ENCODE measurements at regions not wholly inside any gene's neighbourhood (a gene's known extent, or its start where the extent isn't known, plus 50 kb on each side); places are given as distances from the start of the nearest gene placed in this dataset.
A peak's percentile ranks its signal among the peaks of the same experiment; 100 is the strongest.
"Not testable (repeated sequence)": the region's sequence is repeated elsewhere in the genome, so short reads cannot be mapped to it uniquely, and the experiment has no call there.

- no peak for DNase-seq
Measured at GRCh38 chr14:66295386-66295785, 190.8 kb upstream of the CCDC196 start.

DNA sequence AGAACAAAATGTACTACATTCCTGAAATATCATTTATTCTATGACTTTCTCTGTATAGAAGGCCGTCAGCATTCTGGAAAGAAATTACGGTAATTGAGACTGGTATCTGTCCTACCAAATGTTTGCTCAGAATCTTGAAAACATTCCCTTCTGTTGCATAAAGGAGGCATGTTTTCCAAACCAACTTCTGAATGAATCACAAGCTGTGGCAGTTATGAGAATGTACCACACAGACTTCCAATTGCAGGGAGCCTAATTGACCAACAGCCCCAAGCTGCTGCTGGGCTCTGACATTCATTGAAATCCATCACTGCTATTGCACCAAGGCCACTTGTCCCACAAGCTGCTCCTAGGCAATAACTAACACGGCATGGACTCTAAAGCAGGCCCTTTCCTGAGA lies 185.3 kb upstream of the CCDC196 start:
- no peak for DNase-seq

DNA sequence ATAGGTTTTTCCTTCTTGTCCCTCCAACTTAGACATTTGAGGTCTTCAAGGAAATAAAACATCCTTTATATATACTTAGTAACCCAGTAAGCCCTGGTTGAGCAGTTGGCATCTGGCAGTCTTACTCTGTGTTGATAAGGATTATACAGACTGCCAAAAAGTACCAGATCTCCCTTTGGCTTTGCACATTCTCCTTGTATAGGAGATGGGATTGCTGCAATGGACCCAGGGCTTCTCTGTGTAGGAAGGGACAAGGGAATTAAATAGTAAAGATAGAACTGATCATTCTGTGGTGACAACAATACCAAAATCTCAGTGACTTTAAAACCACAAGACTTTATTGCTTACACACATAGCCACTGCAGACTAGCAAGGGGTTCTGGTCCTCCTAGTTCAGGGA lies 180.1 kb upstream of the CCDC196 start:
- no peak for DNase-seq

DNA sequence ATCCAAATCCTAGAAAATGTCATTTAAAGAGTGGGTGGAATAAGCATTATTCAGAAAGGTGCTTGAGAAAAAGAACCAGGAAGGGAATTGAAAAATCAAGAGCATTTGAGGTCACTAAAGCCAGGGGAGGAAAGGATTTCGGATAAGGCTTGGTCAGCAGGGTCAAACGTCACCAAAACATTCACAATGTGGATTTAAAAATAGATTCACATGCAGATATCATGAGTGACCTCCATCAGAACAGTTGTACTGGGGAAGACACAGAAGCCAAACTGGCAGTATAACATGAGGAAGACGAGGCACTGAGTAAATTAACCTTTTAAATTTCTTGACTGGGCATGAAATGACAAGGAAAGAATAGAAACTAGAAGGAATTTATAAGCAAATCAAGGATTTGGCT lies 175.1 kb upstream of the CCDC196 start:
- DNase-seq, result no peak

GRCh38 chr14:66311990-66312389 lies 174.2 kb upstream of the CCDC196 start:
- DNase-seq, result peak in 1 of 2 experiments; percentile 5

DNA sequence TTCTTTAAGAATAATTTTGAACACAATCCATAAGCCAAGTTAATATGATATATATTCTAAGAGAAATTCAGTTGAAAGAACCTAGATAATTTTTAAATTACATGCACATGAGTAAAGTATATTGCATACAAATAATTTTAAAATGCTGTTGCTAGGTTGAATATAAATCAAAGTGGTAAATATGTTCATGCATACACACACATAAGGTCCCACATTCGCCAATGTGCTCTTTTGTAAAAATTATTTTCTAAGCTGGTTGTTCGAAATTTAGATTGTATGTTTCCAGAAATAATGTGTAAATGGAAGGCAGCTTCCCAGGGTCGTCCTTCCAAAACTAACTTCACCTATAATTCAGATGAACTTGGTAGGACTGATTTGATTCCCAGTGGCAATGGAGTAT lies 173.7 kb upstream of the CCDC196 start:
- no peak for DNase-seq

GRCh38 chr14:66315098-66315497 lies 171.1 kb upstream of the CCDC196 start:
- no peak for DNase-seq

- no peak for DNase-seq
Measured at GRCh38 chr14:66315548-66315947, 170.6 kb upstream of the CCDC196 start.

- DNase-seq, result no peak
Measured at GRCh38 chr14:66322564-66322963, 163.6 kb upstream of the CCDC196 start.

- no peak for DNase-seq
Measured at GRCh38 chr14:66330228-66330627, 155.9 kb upstream of the CCDC196 start.

GRCh38 chr14:66330916-66331315 lies 155.3 kb upstream of the CCDC196 start:
- DNase-seq, result no peak

DNA sequence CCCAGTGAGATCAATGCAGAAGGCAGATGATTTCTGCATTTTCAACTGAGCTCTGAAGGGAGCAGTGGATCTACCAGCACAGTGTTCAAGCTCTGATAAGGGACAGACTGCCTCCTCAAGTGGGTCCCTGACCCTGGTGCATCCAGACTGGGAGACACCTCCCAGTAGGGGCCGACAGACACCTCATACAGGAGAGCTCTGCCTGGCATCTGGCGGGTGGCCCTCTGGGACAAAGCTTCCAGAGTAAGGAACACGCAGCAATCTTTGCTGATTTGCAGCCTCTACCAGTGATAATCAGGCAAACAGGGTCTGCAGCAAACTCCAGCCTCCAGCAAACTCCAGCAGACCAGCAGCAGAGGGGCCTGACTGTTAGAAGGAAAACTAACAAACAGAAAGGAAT lies 152.9 kb upstream of the CCDC196 start:
- not testable (repeated sequence) for DNase-seq

GRCh38 chr14:66341239-66341638 lies 144.9 kb upstream of the CCDC196 start:
- DNase-seq, result no peak

DNA sequence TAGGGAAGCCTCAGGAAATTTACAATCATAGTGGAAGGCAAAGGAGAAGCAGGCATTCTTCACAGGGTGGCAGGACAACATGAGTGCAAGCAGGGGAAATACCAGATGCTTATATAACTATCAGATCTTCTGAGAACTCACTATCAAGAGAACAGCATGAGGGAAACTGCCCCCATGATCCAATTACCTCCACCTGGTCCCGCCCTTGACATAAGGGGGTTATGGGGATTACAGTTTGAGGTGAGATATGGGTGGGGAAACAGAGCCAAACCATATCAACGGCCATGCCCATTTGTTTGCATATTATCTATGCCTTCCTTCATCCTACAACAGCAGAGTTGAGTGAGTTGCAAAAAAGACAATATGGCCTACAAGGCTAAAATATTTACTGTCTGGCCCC lies 140.2 kb upstream of the CCDC196 start:
- DNase-seq, result no peak

DNA sequence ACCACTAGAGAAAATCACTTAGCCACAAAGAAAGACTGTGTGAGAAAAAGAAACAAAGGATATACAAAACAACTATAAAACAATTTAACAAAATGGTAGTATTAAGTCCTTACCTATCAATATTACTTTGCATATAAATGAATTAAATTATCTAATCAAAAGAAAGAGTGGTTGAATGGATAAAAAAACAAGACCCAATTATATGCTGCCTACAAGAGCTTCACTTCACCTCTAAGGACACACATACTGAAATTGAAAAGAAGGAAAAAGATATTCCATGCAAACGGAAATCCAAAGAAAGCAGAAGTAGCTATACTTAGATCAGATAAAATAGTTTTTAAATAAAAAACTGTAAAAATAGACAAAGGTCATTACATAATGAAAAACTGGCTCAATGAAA lies 134.9 kb upstream of the CCDC196 start:
- DNase-seq, result no peak

- DNase-seq, result peak; percentile 42 to 50
Measured at GRCh38 chr14:66359500-66359899, 126.7 kb upstream of the CCDC196 start.

DNA sequence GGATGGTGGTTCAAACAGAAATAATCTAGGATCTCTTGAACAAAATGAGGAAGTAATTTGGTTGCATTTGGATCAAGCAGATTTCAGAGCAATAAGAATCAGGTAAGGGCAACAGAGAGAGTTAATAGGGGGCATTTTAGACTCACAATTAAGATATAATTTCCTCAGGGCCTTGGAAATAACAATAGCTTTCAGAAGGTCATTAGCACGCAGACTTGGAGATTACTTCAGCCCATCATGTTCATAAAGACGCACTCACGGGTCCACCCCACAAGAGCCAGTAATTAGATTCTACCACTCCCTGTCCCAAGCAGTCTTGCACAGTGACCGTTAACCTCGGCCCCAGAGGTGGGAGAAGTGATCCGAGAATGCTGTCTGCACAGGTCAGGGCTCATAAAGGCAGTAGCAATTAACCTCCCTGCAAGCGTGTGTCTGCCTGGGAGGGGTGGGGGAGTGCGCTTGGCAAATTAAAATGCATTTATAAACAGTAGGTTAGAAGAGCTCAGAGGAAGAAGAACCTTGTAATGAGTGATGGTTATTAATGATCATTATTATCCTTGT lies 125.7 kb upstream of the CCDC196 start:
- no peak for DNase-seq

- no peak for DNase-seq
Measured at GRCh38 chr14:66361013-66361412, 125.2 kb upstream of the CCDC196 start.

DNA sequence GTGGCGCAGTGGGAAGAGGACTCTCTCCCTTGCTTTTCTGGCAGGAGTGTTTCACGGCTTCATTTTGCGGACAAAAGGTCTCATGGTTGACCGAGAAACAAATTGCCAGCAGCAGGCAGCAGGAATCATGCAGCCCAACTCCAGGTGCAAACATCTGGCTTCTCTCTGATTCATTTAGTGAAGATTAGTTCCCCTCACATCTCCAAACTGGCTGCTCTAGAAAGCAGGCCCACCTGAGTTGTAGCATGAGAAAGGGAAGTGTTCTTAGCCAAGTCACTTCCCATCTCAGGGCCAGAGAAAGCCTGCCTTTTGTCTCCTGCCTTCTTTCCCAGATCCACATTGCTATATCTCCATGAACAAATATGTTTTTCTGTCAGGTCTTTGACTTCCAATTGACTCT lies 120.8 kb upstream of the CCDC196 start:
- DNase-seq, result no peak

DNA sequence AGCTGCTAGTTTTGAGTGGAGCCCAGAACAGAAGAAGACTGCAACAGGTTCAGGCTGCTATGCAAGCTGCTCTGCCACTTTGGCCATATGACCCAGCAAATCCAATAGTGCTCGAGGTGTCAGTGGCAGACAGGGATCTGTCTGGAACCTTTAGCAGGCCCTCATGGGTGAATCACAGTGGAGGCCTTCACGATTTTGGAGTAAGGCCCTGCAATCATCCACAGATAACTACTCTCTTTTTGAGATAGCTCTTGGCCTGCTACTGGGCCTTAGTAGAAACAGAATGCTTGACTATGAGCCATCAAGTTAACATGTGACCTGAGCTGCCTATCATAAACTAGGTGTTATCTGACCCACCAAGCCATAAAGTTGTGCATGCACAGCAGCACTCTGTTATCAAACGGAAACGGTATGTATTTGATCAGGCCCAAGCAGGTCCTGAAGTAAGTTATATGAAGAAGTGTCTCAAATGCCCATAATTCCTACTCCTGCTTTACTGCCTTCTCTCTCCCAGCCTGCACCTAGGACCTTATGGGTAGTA lies 116.9 kb upstream of the CCDC196 start:
- DNase-seq, result no peak

GRCh38 chr14:66371776-66372175 lies 114.4 kb upstream of the CCDC196 start:
- DNase-seq, result no peak

DNA sequence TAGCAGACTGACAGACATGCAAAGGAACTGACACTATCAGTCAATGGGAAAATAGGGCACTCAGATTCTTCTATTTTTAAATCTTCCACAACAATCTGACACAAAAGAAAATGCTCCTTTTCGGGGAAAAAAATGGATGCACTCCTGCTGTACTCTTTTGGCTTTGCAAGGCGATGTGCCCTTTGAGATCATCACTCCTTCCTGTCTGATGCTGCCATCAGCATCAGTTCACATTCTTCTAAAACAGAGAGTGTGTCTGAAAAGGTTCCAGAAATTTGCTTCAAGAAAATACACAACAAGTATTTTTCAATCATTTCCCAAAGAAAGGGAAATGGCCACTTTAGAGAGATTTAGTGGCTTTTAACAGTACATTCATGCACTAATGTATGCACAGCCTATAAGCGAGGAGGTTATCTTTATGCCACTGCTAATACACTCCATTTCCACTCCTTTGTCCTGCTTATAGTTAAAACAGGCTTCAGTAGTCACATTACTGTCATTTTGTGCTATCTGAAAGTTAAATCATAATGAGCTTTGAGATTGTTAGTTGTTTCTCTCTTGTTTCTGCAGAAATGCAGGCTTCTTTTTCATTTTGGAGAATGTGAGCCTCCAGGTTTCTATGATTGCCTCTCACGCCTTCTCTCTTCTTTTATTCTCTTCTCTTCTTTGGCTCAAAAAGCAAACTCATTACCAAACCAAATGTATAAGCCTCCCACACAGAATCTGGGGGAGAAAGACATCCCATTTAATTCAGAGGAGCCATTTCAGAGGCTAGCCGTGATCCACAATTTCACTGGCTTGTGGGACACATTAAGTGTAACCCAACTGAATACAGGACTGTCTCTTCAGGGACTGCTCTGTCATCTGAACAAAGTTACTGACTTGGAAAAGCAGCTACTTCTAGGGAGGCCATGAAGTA lies 110.9 kb upstream of the CCDC196 start:
- no peak for DNase-seq

DNA sequence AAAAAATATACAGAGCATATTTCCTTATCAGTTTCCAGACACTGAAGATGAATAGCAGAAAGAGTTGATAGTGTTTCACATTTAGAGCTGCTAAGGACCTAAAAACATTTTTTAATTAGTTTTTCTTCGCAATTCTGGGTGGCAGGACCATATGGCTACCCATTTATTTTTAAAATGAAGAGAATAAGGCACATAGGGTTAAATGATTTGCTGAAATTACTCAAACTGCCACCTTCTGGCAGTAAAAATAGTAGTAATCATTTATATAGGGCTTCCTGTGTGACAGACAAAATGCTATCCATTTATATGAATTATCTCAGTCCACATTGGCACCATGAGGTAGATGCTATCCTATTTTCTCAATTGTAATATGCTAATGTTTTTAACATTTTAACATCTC lies 108.6 kb upstream of the CCDC196 start:
- DNase-seq, result no peak
